HL-60 (cell line): ENCODE measurements at regions not wholly inside any gene's neighbourhood (a gene's known extent, or its start where the extent isn't known, plus 50 kb on each side); places are given as distances from the start of the nearest gene placed in this dataset.

Source experiments
- POLR2AphosphoS5 ChIP-seq: IDR thresholded peaks from 2 replicates; pipeline ENCODE4 v1.6.1; 2012; ENCODE audit warnings: low read depth
- SPI1 ChIP-seq: IDR thresholded peaks from 2 replicates; pipeline ENCODE4 v1.6.1; 2012; ENCODE audit warnings: low read depth, mild to moderate bottlenecking, borderline replicate concordance
- TF ChIP-seq, protein P1 (sequence below): IDR thresholded peaks from one replicate; pipeline ENCODE4 v1.5.1; 2011; ENCODE audit warnings: low read length, control low read depth, inconsistent platforms; ENCODE audit not compliant: insufficient read depth
- TF ChIP-seq, protein P2 (sequence below): IDR thresholded peaks from 2 replicates; pipeline ENCODE4 v1.6.1; 2012; ENCODE audit warnings: low read depth; ENCODE audit not compliant: insufficient replicate concordance

DNA sequence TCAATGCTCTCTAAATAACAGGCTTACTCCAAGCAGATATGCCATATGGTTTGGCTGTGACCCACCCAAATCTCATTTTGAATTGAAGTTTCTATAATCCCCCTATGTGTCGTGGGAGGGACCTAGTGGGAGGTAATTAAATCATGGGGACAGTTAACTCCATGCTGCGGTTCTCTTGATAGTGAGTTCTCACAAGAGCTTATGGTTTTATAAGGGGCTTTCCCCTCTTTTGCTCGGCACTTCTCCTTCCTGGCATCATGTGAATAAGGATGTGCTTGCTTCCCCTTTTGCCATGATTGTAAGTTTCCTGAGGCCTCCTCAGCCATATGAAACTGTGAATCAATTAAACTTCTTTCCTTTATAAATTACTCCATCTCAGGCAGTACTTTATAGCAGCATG, 302.7 kb upstream of the ZC3H15 start:
- no peak for TF ChIP-seq POLR2AphosphoS5
- TF ChIP-seq, protein P1, sequence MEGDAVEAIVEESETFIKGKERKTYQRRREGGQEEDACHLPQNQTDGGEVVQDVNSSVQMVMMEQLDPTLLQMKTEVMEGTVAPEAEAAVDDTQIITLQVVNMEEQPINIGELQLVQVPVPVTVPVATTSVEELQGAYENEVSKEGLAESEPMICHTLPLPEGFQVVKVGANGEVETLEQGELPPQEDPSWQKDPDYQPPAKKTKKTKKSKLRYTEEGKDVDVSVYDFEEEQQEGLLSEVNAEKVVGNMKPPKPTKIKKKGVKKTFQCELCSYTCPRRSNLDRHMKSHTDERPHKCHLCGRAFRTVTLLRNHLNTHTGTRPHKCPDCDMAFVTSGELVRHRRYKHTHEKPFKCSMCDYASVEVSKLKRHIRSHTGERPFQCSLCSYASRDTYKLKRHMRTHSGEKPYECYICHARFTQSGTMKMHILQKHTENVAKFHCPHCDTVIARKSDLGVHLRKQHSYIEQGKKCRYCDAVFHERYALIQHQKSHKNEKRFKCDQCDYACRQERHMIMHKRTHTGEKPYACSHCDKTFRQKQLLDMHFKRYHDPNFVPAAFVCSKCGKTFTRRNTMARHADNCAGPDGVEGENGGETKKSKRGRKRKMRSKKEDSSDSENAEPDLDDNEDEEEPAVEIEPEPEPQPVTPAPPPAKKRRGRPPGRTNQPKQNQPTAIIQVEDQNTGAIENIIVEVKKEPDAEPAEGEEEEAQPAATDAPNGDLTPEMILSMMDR = no peak
- TF ChIP-seq SPI1 = peak; percentile 72; the same call in 1 of the 2 replicates
- TF ChIP-seq, protein P2, sequence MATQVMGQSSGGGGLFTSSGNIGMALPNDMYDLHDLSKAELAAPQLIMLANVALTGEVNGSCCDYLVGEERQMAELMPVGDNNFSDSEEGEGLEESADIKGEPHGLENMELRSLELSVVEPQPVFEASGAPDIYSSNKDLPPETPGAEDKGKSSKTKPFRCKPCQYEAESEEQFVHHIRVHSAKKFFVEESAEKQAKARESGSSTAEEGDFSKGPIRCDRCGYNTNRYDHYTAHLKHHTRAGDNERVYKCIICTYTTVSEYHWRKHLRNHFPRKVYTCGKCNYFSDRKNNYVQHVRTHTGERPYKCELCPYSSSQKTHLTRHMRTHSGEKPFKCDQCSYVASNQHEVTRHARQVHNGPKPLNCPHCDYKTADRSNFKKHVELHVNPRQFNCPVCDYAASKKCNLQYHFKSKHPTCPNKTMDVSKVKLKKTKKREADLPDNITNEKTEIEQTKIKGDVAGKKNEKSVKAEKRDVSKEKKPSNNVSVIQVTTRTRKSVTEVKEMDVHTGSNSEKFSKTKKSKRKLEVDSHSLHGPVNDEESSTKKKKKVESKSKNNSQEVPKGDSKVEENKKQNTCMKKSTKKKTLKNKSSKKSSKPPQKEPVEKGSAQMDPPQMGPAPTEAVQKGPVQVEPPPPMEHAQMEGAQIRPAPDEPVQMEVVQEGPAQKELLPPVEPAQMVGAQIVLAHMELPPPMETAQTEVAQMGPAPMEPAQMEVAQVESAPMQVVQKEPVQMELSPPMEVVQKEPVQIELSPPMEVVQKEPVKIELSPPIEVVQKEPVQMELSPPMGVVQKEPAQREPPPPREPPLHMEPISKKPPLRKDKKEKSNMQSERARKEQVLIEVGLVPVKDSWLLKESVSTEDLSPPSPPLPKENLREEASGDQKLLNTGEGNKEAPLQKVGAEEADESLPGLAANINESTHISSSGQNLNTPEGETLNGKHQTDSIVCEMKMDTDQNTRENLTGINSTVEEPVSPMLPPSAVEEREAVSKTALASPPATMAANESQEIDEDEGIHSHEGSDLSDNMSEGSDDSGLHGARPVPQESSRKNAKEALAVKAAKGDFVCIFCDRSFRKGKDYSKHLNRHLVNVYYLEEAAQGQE = no peak
